Endometrial microvascular endothelial cells (primary cell): ENCODE measurements at regions not wholly inside any gene's neighbourhood (a gene's known extent, or its start where the extent isn't known, plus 50 kb on each side); places are given as distances from the start of the nearest gene placed in this dataset.
"Not testable (repeated sequence)": the region's sequence is repeated elsewhere in the genome, so short reads cannot be mapped to it uniquely, and the experiment has no call there.

ENCODE experiments used
- in situ Hi-C: cut with HindIII; loops from 2 replicates; pipeline ENCODE4 v1.10.0; 2017; ENCODE audit warnings: low sequenced_read_pairs, low pct_unique_long_range_greater_than_20kb; ENCODE audit errors: inconsistent ontology term

GRCh38 chr2:105489168-105489878, 90.5 kb upstream of the FHL2 start:
- in situ Hi-C loops, result no loop called here

GRCh38 chr2:105488285-105488684, 89.4 kb upstream of the FHL2 start:
- in situ Hi-C loops, result no loop called here

GRCh38 chr2:105487142-105488069, 88.6 kb upstream of the FHL2 start:
- in situ Hi-C loops, result no loop called here

GRCh38 chr2:105486762-105487141, 87.9 kb upstream of the FHL2 start:
- in situ Hi-C loops, result no loop called here

GRCh38 chr2:105478670-105479069, 79.8 kb upstream of the FHL2 start:
- in situ Hi-C loops, result no loop called here

- in situ Hi-C loops, result not testable (repeated sequence)
Measured at GRCh38 chr2:105477050-105477620, 78.3 kb upstream of the FHL2 start.

GRCh38 chr2:105473011-105473410, 74.2 kb upstream of the FHL2 start:
- in situ Hi-C loops, result no loop called here

- in situ Hi-C loops, result no loop called here
Measured at GRCh38 chr2:105470979-105471378, 72.1 kb upstream of the FHL2 start.

GRCh38 chr2:105469781-105470180, 70.9 kb upstream of the FHL2 start:
- in situ Hi-C loops, result no loop called here

GRCh38 chr2:105468582-105469042, 69.8 kb upstream of the FHL2 start:
- in situ Hi-C loops, result no loop called here

GRCh38 chr2:105464325-105464724, 65.5 kb upstream of the FHL2 start:
- in situ Hi-C loops, result no loop called here

- in situ Hi-C loops, result no loop called here
Measured at GRCh38 chr2:105460048-105460732, 61.3 kb upstream of the FHL2 start.

GRCh38 chr2:105458076-105458475, 59.2 kb upstream of the FHL2 start:
- in situ Hi-C loops, result no loop called here

- in situ Hi-C loops, result no loop called here
Measured at GRCh38 chr2:105455488-105456003, 56.7 kb upstream of the FHL2 start.

GRCh38 chr2:105454801-105455485, 56.1 kb upstream of the FHL2 start:
- in situ Hi-C loops, result no loop called here

GRCh38 chr2:105451571-105452166, 52.8 kb upstream of the FHL2 start:
- in situ Hi-C loops, result no loop called here

- in situ Hi-C loops, result no loop called here
Measured at GRCh38 chr2:105450471-105450870, 51.6 kb upstream of the FHL2 start.

- in situ Hi-C loops, result no loop called here
Measured at GRCh38 chr2:105449076-105449475, 50.2 kb upstream of the FHL2 start.
